NCI-H2081 treated with DMSO at 0.1 percent for 48 hours (cell line): ENCODE measurements at regions not wholly inside any gene's neighbourhood (a gene's known extent, or its start where the extent isn't known, plus 50 kb on each side); places are given as distances from the start of the nearest gene placed in this dataset.
"Not testable (repeated sequence)": the region's sequence is repeated elsewhere in the genome, so short reads cannot be mapped to it uniquely, and the experiment has no call there.

Experiments used
- DNase-seq: peaks from one replicate; lab custom pipeline; 2025; lab: John Stamatoyannopoulos, UW

GRCh38 chr6:112877134-112878100, 530.3 kb downstream of the RFPL4B start:
- DNase-seq: no peak

- no peak for DNase-seq
These were observed 532.8 kb downstream of the RFPL4B start for GRCh38 chr6:112879920-112880413.

- DNase-seq: no peak
These were observed 533.9 kb downstream of the RFPL4B start for GRCh38 chr6:112881027-112881426.

- no peak for DNase-seq
These were observed 535.0 kb downstream of the RFPL4B start for GRCh38 chr6:112881828-112882780.

- DNase-seq: no peak
These were observed 536.0 kb downstream of the RFPL4B start for GRCh38 chr6:112883095-112883494.

GRCh38 chr6:112886415-112886814, 539.3 kb downstream of the RFPL4B start:
- DNase-seq: peak; percentile 2

GRCh38 chr6:112887424-112887823, 540.3 kb downstream of the RFPL4B start:
- not testable (repeated sequence) for DNase-seq

- DNase-seq: no peak
These were observed 552.4 kb downstream of the RFPL4B start for GRCh38 chr6:112899541-112899940.

GRCh38 chr6:112903361-112903760, 556.2 kb downstream of the RFPL4B start:
- no peak for DNase-seq

- DNase-seq: no peak
These were observed 559.6 kb downstream of the RFPL4B start for GRCh38 chr6:112906726-112907125.

GRCh38 chr6:112909781-112910180, 562.7 kb downstream of the RFPL4B start:
- no peak for DNase-seq

- no peak for DNase-seq
These were observed 563.1 kb downstream of the RFPL4B start for GRCh38 chr6:112910256-112910655.

GRCh38 chr6:112911959-112912358, 564.8 kb downstream of the RFPL4B start:
- no peak for DNase-seq

GRCh38 chr6:112912416-112913101, 565.4 kb downstream of the RFPL4B start:
- DNase-seq: no peak

GRCh38 chr6:112919744-112920143, 572.6 kb downstream of the RFPL4B start:
- DNase-seq: not testable (repeated sequence)

GRCh38 chr6:112920994-112921393, 573.9 kb downstream of the RFPL4B start:
- no peak for DNase-seq

- no peak for DNase-seq
These were observed 576.9 kb downstream of the RFPL4B start for GRCh38 chr6:112923940-112924587.

- DNase-seq: no peak
These were observed 578.6 kb downstream of the RFPL4B start for GRCh38 chr6:112925702-112926101.

- DNase-seq: no peak
These were observed 580.7 kb downstream of the RFPL4B start for GRCh38 chr6:112927641-112928320.

- DNase-seq: no peak
These were observed 582.5 kb downstream of the RFPL4B start for GRCh38 chr6:112929641-112930040.

GRCh38 chr6:112931832-112932231, 584.7 kb downstream of the RFPL4B start:
- no peak for DNase-seq
